ENCODE measurements at regions not wholly inside any gene's neighbourhood (a gene's known extent, or its start where the extent isn't known, plus 50 kb on each side); places are given as distances from the start of the nearest gene placed in this dataset.

DNA sequence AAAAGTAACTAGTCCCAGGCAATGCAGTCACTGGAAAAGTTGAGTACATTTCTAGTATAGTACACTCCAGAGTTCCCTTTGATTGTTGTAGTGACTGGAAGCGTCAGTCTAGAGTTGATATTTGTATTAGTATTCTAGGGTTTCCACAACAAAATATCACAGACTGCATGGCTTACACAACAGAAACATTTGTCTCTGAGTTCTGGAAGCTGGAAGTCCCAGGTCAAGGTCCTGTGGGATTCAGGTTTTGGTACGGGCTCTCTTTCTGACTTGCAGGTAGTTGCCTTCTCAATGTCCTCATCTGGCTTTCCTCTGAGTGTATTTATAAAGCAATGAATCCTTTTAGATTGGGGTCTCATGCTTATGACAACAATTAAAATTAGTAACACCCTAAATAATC, 1119.1 kb upstream of the PHF14 start:
- ATAC-seq: no peak
- no peak overlapping the region for H3K27ac ChIP-seq (ENCODE audit: low read depth, low read length)
- no peaks in the 10 kb centered on the region for H3K27me3 ChIP-seq (ENCODE audit: control insufficient read depth in 2 of 2, insufficient read depth in 2 of 2, low read length in 2 of 2)
- Mint-ChIP-seq H3K27me3 (no peaks in the 10 kb centered on the region), H3K36me3 (no peaks in the 10 kb centered on the region), H3K9me3 (peaks cover 0 to 12% (median 4%) of the 10 kb centered on the region in 11 donors), H3K4me3 (no peak overlapping the region), H3K27ac (no peak overlapping the region), H3K4me1 (no peaks in the 10 kb centered on the region)
- no peak overlapping the region for H3K4me3 ChIP-seq (ENCODE audit: low read length)
- CTCF ChIA-PET: no interaction called here
- POLR2A ChIA-PET: no interaction called here
- H3K36me3 ChIP-seq (ENCODE audit: control insufficient read depth in 2 of 3, insufficient read depth in 3 of 3, low read length in 3 of 3): no peaks in the 10 kb centered on the region
- intact Hi-C loops (cut with micrococcal nuclease): no loop called here
- H3K9me3 ChIP-seq (ENCODE audit: control insufficient read depth in 2 of 3, low read length in 3 of 3): no peaks in the 10 kb centered on the region
- no peak for DNase-seq
- H3K4me1 ChIP-seq (ENCODE audit: control insufficient read depth in 2 of 2, insufficient read depth in 2 of 2, low read length in 2 of 2): no peaks in the 10 kb centered on the region

DNA sequence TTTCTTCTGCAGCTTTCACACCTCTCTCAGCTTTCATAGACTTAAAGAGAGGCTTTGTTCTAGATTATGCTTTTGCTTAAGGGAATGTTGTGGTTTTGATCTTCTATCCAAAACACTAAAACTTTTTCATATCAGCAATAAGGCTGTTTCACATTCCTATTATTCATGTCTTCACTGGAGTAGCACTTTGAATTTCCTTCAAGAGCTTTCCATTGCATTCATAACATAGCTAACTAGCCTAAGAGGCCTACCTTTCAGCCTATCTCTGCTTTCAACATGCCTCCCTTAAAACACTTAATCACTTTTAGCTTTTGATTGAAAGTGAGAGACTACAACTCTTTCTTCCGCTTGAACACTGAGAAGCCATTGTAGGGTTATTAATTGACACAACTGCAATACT, 1117.0 kb upstream of the PHF14 start:
- POLR2A ChIA-PET: no interaction called here
- intact Hi-C loops (cut with micrococcal nuclease): no loop called here
- Mint-ChIP-seq H3K4me1 (no peaks in the 10 kb centered on the region), H3K36me3 (no peaks in the 10 kb centered on the region), H3K27ac (no peak overlapping the region), H3K4me3 (no peak overlapping the region), H3K27me3 (no peaks in the 10 kb centered on the region), H3K9me3 (peaks cover 0 to 26% (median 4%) of the 10 kb centered on the region in 11 donors)
- no peak overlapping the region for H3K4me3 ChIP-seq (ENCODE audit: low read length)
- no peak overlapping the region for H3K27ac ChIP-seq (ENCODE audit: low read depth, low read length)
- H3K9me3 ChIP-seq (ENCODE audit: control insufficient read depth in 2 of 3, low read length in 3 of 3): no peaks in the 10 kb centered on the region
- H3K36me3 ChIP-seq (ENCODE audit: control insufficient read depth in 2 of 3, insufficient read depth in 3 of 3, low read length in 3 of 3): no peaks in the 10 kb centered on the region
- no peaks in the 10 kb centered on the region for H3K27me3 ChIP-seq (ENCODE audit: control insufficient read depth in 2 of 2, insufficient read depth in 2 of 2, low read length in 2 of 2)
- H3K4me1 ChIP-seq (ENCODE audit: control insufficient read depth in 2 of 2, insufficient read depth in 2 of 2, low read length in 2 of 2): no peaks in the 10 kb centered on the region
- no peak for ATAC-seq
- CTCF ChIA-PET: no interaction called here
- no peak for DNase-seq

DNA sequence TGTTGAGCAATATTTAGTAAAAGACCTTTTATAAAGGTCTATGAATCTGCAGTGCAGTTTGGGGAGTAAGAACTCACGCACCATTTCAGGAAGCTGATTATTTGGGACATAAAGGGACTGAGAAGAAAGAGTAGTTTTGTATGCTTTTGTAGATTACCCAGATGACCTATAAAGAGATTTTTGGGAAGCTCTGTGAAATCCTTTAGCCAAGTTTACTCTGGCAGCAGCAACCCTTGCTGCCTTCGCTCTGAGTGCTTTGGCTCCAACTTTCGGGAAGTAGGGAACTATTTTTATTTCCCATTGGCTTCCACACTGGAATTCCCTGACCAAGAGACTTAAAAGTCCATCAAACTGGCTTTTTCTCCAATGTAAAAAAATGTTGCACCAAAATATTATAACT, 1110.1 kb upstream of the PHF14 start:
- Mint-ChIP-seq H3K36me3 (no peaks in the 10 kb centered on the region), H3K27me3 (no peaks in the 10 kb centered on the region), H3K27ac (no peak overlapping the region), H3K4me1 (no peaks in the 10 kb centered on the region), H3K9me3 (peaks cover 0 to 17% (median 5%) of the 10 kb centered on the region in 11 donors), H3K4me3 (no peak overlapping the region)
- no peak for ATAC-seq
- H3K27me3 ChIP-seq (ENCODE audit: control insufficient read depth in 2 of 2, insufficient read depth in 2 of 2, low read length in 2 of 2): no peaks in the 10 kb centered on the region
- no peak overlapping the region for H3K27ac ChIP-seq (ENCODE audit: low read depth, low read length)
- H3K9me3 ChIP-seq (ENCODE audit: control insufficient read depth in 2 of 3, low read length in 3 of 3): no peaks in the 10 kb centered on the region
- DNase-seq: no peak
- ChIA-PET POLR2A (no interaction called here), CTCF (no interaction called here)
- H3K4me1 ChIP-seq (ENCODE audit: control insufficient read depth in 2 of 2, insufficient read depth in 2 of 2, low read length in 2 of 2): no peaks in the 10 kb centered on the region
- no peaks in the 10 kb centered on the region for H3K36me3 ChIP-seq (ENCODE audit: control insufficient read depth in 2 of 3, insufficient read depth in 3 of 3, low read length in 3 of 3)
- H3K4me3 ChIP-seq (ENCODE audit: low read length): no peak overlapping the region
- intact Hi-C loops (cut with micrococcal nuclease): no loop called here

DNA sequence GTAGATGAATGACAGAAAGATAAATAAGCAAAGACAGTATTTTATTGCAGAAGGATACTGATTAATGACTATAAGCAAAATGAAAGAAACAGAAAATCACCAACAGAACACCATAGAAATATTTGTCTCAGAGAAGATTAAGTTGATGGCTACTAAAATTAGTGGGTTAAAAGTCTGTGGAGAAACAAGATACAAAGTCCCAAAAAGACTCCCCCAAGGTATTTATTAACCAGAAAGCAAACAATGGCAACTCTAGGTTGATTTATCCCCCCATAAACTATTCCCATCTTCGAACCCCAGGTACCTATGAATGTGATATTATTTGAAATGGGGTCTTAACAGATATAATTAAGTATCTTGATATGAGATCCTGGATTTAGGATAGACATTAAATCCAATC, 1104.5 kb upstream of the PHF14 start:
- POLR2A ChIA-PET: no interaction called here
- H3K4me3 Mint-ChIP-seq: no peak overlapping the region
- Histone ChIP-seq H3K27me3 (ENCODE audit: control insufficient read depth in 2 of 2, insufficient read depth in 2 of 2, low read length in 2 of 2) (no peaks in the 10 kb centered on the region), H3K4me1 (ENCODE audit: control insufficient read depth in 2 of 2, insufficient read depth in 2 of 2, low read length in 2 of 2) (no peaks in the 10 kb centered on the region), H3K4me3 (ENCODE audit: low read length) (no peak overlapping the region), H3K27ac (ENCODE audit: low read depth, low read length) (no peak overlapping the region), H3K36me3 (ENCODE audit: control insufficient read depth in 2 of 3, insufficient read depth in 3 of 3, low read length in 3 of 3) (no peaks in the 10 kb centered on the region), H3K9me3 (ENCODE audit: control insufficient read depth in 2 of 3, low read length in 3 of 3) (no peaks in the 10 kb centered on the region)
- intact Hi-C loops (cut with micrococcal nuclease): no loop called here
- H3K4me1 Mint-ChIP-seq: no peaks in the 10 kb centered on the region
- no peak for ATAC-seq
- no peaks in the 10 kb centered on the region for H3K36me3 Mint-ChIP-seq
- peaks cover 0 to 12% (median 5%) of the 10 kb centered on the region in 11 donors for H3K9me3 Mint-ChIP-seq
- no peak overlapping the region for H3K27ac Mint-ChIP-seq
- CTCF ChIA-PET: no interaction called here
- DNase-seq: no peak
- no peaks in the 10 kb centered on the region for H3K27me3 Mint-ChIP-seq

DNA sequence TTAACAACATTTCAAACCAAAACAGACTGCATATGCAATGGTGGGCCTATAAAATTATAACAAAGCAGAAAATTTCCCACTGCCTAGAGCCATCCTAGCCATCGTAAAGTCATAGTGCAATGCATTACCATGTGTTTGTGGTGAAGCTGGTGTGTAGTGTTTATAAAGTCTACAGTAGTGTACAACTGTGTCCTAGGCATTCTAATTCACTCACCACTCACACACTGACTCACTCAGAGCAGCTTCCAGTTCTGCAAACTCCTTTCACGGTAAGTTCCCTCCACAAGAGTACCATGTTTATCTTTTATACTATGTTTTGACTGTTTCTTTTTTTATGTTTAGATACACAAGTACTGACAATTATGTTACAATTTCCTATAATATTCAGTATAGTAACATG, 1104.1 kb upstream of the PHF14 start:
- no peaks in the 10 kb centered on the region for H3K27me3 Mint-ChIP-seq
- H3K4me3 ChIP-seq (ENCODE audit: low read length): no peak overlapping the region
- H3K27ac Mint-ChIP-seq: no peak overlapping the region

DNA sequence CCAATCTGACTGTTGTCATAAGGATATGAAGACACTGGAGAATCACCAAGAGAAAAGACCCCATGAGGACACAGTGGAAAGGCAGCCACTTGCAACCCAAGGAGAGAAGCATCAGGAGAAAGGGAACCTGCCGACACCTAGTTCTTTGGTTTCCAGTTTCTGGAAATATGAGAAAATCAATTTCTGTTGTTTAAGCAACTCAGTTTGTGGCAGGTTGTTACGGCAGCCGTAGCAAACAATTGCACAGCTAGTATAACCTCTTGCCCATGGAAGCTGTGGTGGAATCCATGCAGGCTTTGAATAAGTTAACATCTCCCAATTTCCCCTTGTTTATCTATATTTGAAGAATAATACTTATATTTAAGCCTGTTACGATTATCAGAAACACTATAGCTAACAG, 1103.0 kb upstream of the PHF14 start:
- Mint-ChIP-seq H3K27ac (no peak overlapping the region), H3K9me3 (peaks cover 0 to 12% (median 5%) of the 10 kb centered on the region in 11 donors), H3K4me1 (no peaks in the 10 kb centered on the region), H3K4me3 (no peak overlapping the region), H3K27me3 (no peaks in the 10 kb centered on the region), H3K36me3 (no peaks in the 10 kb centered on the region)
- ChIA-PET CTCF (no interaction called here), POLR2A (no interaction called here)
- H3K27me3 ChIP-seq (ENCODE audit: control insufficient read depth in 2 of 2, insufficient read depth in 2 of 2, low read length in 2 of 2): no peaks in the 10 kb centered on the region
- DNase-seq (no peak), ATAC-seq (no peak)
- intact Hi-C loops (cut with micrococcal nuclease): no loop called here
- no peaks in the 10 kb centered on the region for H3K4me1 ChIP-seq (ENCODE audit: control insufficient read depth in 2 of 2, insufficient read depth in 2 of 2, low read length in 2 of 2)
- no peak overlapping the region for H3K27ac ChIP-seq (ENCODE audit: low read depth, low read length)
- H3K9me3 ChIP-seq (ENCODE audit: control insufficient read depth in 2 of 3, low read length in 3 of 3): no peaks in the 10 kb centered on the region
- H3K36me3 ChIP-seq (ENCODE audit: control insufficient read depth in 2 of 3, insufficient read depth in 3 of 3, low read length in 3 of 3): no peaks in the 10 kb centered on the region
- no peak overlapping the region for H3K4me3 ChIP-seq (ENCODE audit: low read length)

More for the DNA sequence above, 1104.1 kb upstream of the PHF14 start:
- ATAC-seq (no peak), DNase-seq (no peak)
- CTCF ChIA-PET: no interaction called here
- POLR2A ChIA-PET: no interaction called here
- no peaks in the 10 kb centered on the region for H3K4me1 ChIP-seq (ENCODE audit: control insufficient read depth in 2 of 2, insufficient read depth in 2 of 2, low read length in 2 of 2)
- H3K36me3 ChIP-seq (ENCODE audit: control insufficient read depth in 2 of 3, insufficient read depth in 3 of 3, low read length in 3 of 3): no peaks in the 10 kb centered on the region
- intact Hi-C loops (cut with micrococcal nuclease): no loop called here
- H3K9me3 ChIP-seq (ENCODE audit: control insufficient read depth in 2 of 3, low read length in 3 of 3): no peaks in the 10 kb centered on the region
- H3K27me3 ChIP-seq (ENCODE audit: control insufficient read depth in 2 of 2, insufficient read depth in 2 of 2, low read length in 2 of 2): no peaks in the 10 kb centered on the region
- H3K27ac ChIP-seq (ENCODE audit: low read depth, low read length): no peak overlapping the region
- H3K9me3 Mint-ChIP-seq: peaks cover 0 to 12% (median 5%) of the 10 kb centered on the region in 11 donors
- H3K4me1 Mint-ChIP-seq: no peaks in the 10 kb centered on the region
- H3K4me3 Mint-ChIP-seq: no peak overlapping the region
- no peaks in the 10 kb centered on the region for H3K36me3 Mint-ChIP-seq

DNA sequence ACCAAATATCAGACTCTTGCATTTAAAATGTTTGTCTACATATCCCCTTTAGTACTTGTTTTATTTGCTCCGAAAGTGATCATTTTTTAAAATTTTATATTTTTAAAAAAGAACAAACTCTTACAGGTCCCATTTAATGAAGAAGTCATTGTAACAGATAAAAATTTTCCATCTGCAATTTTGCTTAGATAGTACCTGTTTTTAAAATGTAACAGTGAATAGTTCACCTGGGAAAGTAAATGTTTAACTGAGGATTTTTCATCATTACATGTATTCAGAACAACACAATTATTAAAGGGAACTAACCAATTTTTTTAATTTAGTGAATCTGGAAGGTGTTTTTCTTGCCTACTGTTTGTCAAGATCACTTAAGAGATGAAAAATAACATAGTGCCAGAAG, 1099.5 kb upstream of the PHF14 start:
- Mint-ChIP-seq H3K4me1 (no peaks in the 10 kb centered on the region), H3K27me3 (no peaks in the 10 kb centered on the region), H3K36me3 (no peaks in the 10 kb centered on the region), H3K4me3 (no peak overlapping the region), H3K9me3 (peaks cover 0 to 12% (median 5%) of the 10 kb centered on the region in 11 donors), H3K27ac (no peak overlapping the region)
- H3K27me3 ChIP-seq (ENCODE audit: control insufficient read depth in 2 of 2, insufficient read depth in 2 of 2, low read length in 2 of 2): no peaks in the 10 kb centered on the region
- ATAC-seq (no peak), DNase-seq (no peak)
- H3K4me1 ChIP-seq (ENCODE audit: control insufficient read depth in 2 of 2, insufficient read depth in 2 of 2, low read length in 2 of 2): no peaks in the 10 kb centered on the region
- no peaks in the 10 kb centered on the region for H3K9me3 ChIP-seq (ENCODE audit: control insufficient read depth in 2 of 3, low read length in 3 of 3)
- H3K4me3 ChIP-seq (ENCODE audit: low read length): no peak overlapping the region
- ChIA-PET POLR2A (no interaction called here), CTCF (no interaction called here)
- no peak overlapping the region for H3K27ac ChIP-seq (ENCODE audit: low read depth, low read length)
- no peaks in the 10 kb centered on the region for H3K36me3 ChIP-seq (ENCODE audit: control insufficient read depth in 2 of 3, insufficient read depth in 3 of 3, low read length in 3 of 3)
- intact Hi-C loops (cut with micrococcal nuclease): no loop called here

Measured in naive thymus-derived CD4-positive, alpha-beta T cell (primary cell).